ENCODE measurements at regions not wholly inside any gene's neighbourhood (a gene's known extent, or its start where the extent isn't known, plus 50 kb on each side); places are given as distances from the start of the nearest gene placed in this dataset.

DNA sequence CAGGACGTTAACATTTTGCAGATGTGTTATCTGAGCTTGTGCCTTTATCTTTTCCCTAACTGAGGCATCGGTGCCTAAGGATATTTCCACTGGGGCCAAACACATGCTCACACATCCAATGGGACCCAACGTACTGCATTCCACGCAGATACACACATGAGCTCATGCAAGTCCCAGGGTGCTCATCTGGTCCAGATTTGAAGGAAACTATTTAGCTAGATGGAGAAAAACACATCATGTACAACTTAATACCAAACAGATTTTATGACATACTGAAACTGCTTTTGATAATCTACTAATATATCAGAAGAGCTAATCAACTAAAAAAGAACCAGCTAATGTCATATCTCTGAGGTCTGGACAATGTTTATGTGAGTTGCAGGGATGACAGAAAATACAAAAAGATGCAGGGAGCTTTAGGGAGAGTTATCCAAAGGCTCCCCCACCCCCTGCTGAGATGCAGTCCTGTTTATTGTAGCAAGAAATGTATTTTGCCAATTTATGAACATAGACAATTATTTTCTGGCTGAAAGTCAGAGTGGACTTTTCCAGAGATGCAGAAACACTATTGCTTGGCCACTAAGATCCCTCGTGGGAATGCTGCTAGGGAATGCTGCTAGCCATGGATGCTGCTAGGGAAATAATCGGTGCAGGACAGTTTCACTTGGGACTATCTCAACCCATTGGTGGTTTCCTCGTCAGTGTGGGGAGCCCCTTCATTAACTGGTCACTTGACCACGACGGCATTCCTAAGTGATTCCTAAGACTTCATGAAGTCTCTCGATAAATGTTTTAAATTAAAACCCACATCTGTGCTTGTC lies 172.8 kb downstream of the SMIM20 start:
- Mint-ChIP-seq H3K27me3 (ENCODE audit: low read depth) (peaks cover 28% of the 10 kb centered on the region), H3K4me3 (no peak overlapping the region), H3K36me3 (ENCODE audit: insufficient read depth in 2 of 2) (peaks cover 12 to 18% of the 10 kb centered on the region in 2 donors), H3K27ac (no peak overlapping the region), H3K4me1 (ENCODE audit: low read depth) (peaks cover 57% of the 10 kb centered on the region), H3K9me3 (peaks cover 4 to 6% of the 10 kb centered on the region in 2 donors)
- DNase-seq (no peak), ATAC-seq (replicated peaks in 1 of 2) (no peak)

DNA sequence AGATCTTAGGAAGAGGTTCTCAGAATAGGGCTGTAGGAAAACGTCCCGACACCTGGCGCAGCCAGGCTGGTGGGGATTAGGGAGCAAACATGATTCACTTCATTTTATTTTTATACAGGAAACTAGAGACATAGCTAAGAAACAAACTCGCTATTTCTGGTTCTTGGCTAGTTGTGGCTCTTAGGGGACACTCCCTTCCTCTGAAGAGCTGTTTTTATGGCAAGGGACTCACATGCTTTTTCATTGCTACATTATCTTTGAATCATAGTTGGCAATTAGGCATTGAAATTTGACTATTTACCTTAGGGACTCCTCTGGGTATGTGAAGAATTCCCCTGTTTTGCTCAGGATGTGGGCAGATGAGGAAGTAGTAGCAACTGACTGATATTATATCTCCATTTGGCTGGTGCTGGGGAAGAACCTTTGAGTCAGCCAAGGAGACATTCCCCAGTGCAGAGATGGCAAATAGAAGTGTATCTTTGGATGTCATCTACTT lies 174.5 kb downstream of the SMIM20 start:
- Mint-ChIP-seq H3K36me3 (ENCODE audit: insufficient read depth in 2 of 2) (peaks cover 12 to 18% of the 10 kb centered on the region in 2 donors), H3K4me1 (ENCODE audit: low read depth) (peaks cover 50% of the 10 kb centered on the region), H3K9me3 (peaks cover 4 to 6% of the 10 kb centered on the region in 2 donors), H3K27me3 (ENCODE audit: low read depth) (peaks cover 44% of the 10 kb centered on the region), H3K27ac (no peak overlapping the region), H3K4me3 (peak overlapping the region; percentile 52 to 63)
- peak in 1 of 2 donors; percentile 36 for DNase-seq
- peak; percentile 82 to 89 for ATAC-seq (replicated peaks in 1 of 2)

DNA sequence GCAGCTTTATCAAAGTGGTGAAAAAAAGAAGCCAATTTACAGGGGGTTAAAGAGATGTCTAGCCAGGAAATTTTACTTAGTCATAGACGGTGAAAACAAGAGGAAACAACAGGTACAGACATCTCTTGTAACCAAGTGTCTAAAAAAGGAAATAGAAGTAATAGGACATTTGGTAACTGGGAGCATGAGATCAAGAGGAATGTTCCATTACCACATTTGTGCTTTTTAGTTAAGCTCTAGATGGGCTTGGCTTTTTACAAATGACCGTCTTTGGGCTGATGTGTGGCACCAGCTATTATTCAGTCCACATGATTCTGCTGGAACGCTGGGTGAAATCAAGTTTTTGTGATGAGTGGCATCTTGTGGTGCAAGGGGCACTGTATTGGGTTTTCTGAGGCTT lies 179.5 kb downstream of the SMIM20 start:
- H3K27me3 Mint-ChIP-seq (ENCODE audit: low read depth), result peaks cover 54% of the 10 kb centered on the region
- peaks cover 24% of the 10 kb centered on the region for H3K4me1 Mint-ChIP-seq (ENCODE audit: low read depth)
- DNase-seq, result no peak
- H3K36me3 Mint-ChIP-seq (ENCODE audit: insufficient read depth in 2 of 2), result peaks cover 26 to 36% of the 10 kb centered on the region in 2 donors
- ATAC-seq (replicated peaks in 1 of 2), result peak in 1 of 2 donors; percentile 18
- no peak overlapping the region for H3K4me3 Mint-ChIP-seq
- peaks cover 13 to 21% of the 10 kb centered on the region in 2 donors for H3K9me3 Mint-ChIP-seq
- H3K27ac Mint-ChIP-seq, result no peak overlapping the region

- ATAC-seq (replicated peaks in 1 of 2), result peak; percentile 37 to 48
- Mint-ChIP-seq H3K36me3 (ENCODE audit: insufficient read depth in 2 of 2) (peaks cover 29 to 39% of the 10 kb centered on the region in 2 donors), H3K27ac (no peak overlapping the region), H3K27me3 (ENCODE audit: low read depth) (peaks cover 54% of the 10 kb centered on the region), H3K4me3 (no peak overlapping the region), H3K9me3 (peaks cover 13 to 22% of the 10 kb centered on the region in 2 donors), H3K4me1 (ENCODE audit: low read depth) (peaks cover 19% of the 10 kb centered on the region)
- no peak for DNase-seq
Measured at GRCh38 chr4:26094076-26094475, 180.1 kb downstream of the SMIM20 start.

GRCh38 chr4:26094911-26095310 lies 180.9 kb downstream of the SMIM20 start:
- peaks cover 17% of the 10 kb centered on the region for H3K4me1 Mint-ChIP-seq (ENCODE audit: low read depth)
- ATAC-seq (replicated peaks in 1 of 2) (no peak), DNase-seq (no peak)
- no peak overlapping the region for H3K27ac Mint-ChIP-seq
- H3K27me3 Mint-ChIP-seq (ENCODE audit: low read depth), result peaks cover 53% of the 10 kb centered on the region
- H3K4me3 Mint-ChIP-seq, result no peak overlapping the region
- peaks cover 33 to 40% of the 10 kb centered on the region in 2 donors for H3K36me3 Mint-ChIP-seq (ENCODE audit: insufficient read depth in 2 of 2)
- peaks cover 13 to 26% of the 10 kb centered on the region in 2 donors for H3K9me3 Mint-ChIP-seq

- DNase-seq (no peak), ATAC-seq (replicated peaks in 1 of 2) (no peak)
- Mint-ChIP-seq H3K4me1 (ENCODE audit: low read depth) (no peaks in the 10 kb centered on the region), H3K4me3 (no peak overlapping the region), H3K36me3 (ENCODE audit: insufficient read depth in 2 of 2) (peaks cover 24 to 30% of the 10 kb centered on the region in 2 donors), H3K9me3 (peaks cover 12 to 22% of the 10 kb centered on the region in 2 donors), H3K27ac (no peak overlapping the region), H3K27me3 (ENCODE audit: low read depth) (peaks cover 37% of the 10 kb centered on the region)
Measured at GRCh38 chr4:26099967-26100366, 185.9 kb downstream of the SMIM20 start.

GRCh38 chr4:26101011-26101410 lies 187.0 kb downstream of the SMIM20 start:
- no peaks in the 10 kb centered on the region for H3K4me1 Mint-ChIP-seq (ENCODE audit: low read depth)
- H3K4me3 Mint-ChIP-seq, result no peak overlapping the region
- H3K27me3 Mint-ChIP-seq (ENCODE audit: low read depth), result peaks cover 38% of the 10 kb centered on the region
- H3K9me3 Mint-ChIP-seq, result peaks cover 12 to 20% of the 10 kb centered on the region in 2 donors
- ATAC-seq (replicated peaks in 1 of 2), result no peak
- DNase-seq, result no peak
- no peak overlapping the region for H3K27ac Mint-ChIP-seq
- H3K36me3 Mint-ChIP-seq (ENCODE audit: insufficient read depth in 2 of 2), result peaks cover 22 to 26% of the 10 kb centered on the region in 2 donors

DNA sequence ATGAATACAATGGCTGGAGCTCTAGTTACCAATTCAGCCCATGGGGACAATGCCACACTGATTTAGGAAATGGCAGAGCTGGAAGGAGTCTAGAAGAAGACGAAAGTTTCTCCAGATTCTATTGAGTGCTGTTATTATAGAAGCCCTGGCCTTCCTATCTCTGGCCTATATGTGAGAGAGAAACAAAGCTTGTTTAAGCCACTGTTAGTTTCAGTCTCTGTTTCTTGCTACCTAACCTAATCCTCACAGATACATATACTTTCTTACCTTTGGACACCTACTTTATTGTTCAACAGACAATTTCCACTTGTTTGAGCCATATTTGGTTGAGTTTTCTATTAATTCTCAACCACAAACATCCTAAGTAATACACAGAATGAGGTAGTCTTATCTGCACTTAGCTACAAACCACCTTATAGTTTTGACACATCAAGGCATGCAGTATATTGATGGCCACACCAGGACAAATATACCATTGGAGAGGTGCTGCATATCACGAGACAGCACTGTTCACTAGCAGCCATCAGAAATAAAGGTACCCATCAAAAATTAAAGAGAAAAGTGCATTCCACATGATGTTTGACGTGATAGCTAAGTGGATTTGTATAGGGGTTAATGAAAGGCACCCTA lies 190.2 kb downstream of the SMIM20 start:
- ATAC-seq (replicated peaks in 1 of 2) (no peak), DNase-seq (no peak)
- Mint-ChIP-seq H3K4me1 (ENCODE audit: low read depth) (no peaks in the 10 kb centered on the region), H3K9me3 (peaks cover 3 to 8% of the 10 kb centered on the region in 2 donors), H3K27me3 (ENCODE audit: low read depth) (peaks cover 54% of the 10 kb centered on the region), H3K4me3 (no peak overlapping the region), H3K36me3 (ENCODE audit: insufficient read depth in 2 of 2) (peaks cover 8% of the 10 kb centered on the region in 2 donors), H3K27ac (no peak overlapping the region)

GRCh38 chr4:26105337-26105736 lies 191.3 kb downstream of the SMIM20 start:
- ATAC-seq (replicated peaks in 1 of 2) (no peak), DNase-seq (no peak)
- peaks cover 55% of the 10 kb centered on the region for H3K27me3 Mint-ChIP-seq (ENCODE audit: low read depth)
- H3K9me3 Mint-ChIP-seq, result peaks cover 0 to 2% of the 10 kb centered on the region in 2 donors
- no peak overlapping the region for H3K27ac Mint-ChIP-seq
- no peaks in the 10 kb centered on the region for H3K4me1 Mint-ChIP-seq (ENCODE audit: low read depth)
- peaks cover 0 to 1% of the 10 kb centered on the region in 2 donors for H3K36me3 Mint-ChIP-seq (ENCODE audit: insufficient read depth in 2 of 2)
- H3K4me3 Mint-ChIP-seq, result no peak overlapping the region

DNA sequence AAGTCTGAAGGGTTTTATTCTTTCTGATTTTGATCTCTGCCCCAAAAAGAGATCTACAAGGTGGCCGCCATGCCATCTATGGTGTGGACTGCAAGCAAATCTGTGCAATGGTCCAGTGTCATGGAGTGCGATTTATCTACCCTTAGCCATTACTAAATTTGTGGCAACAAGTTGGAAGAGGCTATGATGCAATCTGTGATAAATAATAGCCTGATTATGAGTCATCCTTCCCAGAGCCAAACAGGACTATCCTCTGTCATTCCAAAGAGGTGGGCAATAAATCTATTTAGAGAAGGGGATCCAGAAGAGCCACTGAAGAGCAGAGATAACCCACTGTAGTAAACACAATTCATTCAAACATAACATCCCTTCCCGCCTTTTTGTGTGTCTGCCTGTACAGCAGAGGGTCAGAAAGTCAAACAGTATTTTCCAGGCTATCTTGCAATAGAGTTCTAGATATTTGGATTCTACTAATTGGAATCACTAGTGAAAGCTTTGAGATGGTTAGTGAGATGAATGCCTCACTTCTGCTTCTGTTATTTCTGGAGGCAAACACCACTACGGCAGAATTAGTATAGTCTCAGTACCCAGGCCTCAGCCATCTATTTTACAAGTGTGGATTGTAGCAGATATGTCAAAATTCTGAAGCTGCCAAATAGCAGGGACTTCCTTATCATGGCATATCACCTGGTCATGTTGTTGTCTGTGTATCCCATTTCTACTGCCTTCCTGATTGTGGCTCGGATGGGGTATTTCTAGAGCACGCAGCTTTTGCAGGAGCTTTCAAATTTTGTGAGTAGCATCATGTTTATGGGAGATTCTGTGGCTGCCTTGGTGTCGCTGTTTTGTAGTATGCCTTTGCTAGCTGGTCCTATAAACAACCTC lies 192.0 kb downstream of the SMIM20 start:
- Mint-ChIP-seq H3K4me1 (ENCODE audit: low read depth) (no peaks in the 10 kb centered on the region), H3K9me3 (peaks cover 0 to 5% of the 10 kb centered on the region in 2 donors)

GRCh38 chr4:26106776-26107175 lies 192.8 kb downstream of the SMIM20 start:
- ATAC-seq (replicated peaks in 1 of 2), result no peak
- DNase-seq, result no peak
- H3K27me3 Mint-ChIP-seq (ENCODE audit: low read depth), result peaks cover 66% of the 10 kb centered on the region
- H3K36me3 Mint-ChIP-seq (ENCODE audit: insufficient read depth in 2 of 2), result peaks cover 2 to 12% of the 10 kb centered on the region in 2 donors
- no peaks in the 10 kb centered on the region for H3K4me1 Mint-ChIP-seq (ENCODE audit: low read depth)
- H3K9me3 Mint-ChIP-seq, result peaks cover 5 to 9% of the 10 kb centered on the region in 2 donors
- H3K4me3 Mint-ChIP-seq, result no peak overlapping the region
- no peak overlapping the region for H3K27ac Mint-ChIP-seq

More for the DNA sequence above, 192.0 kb downstream of the SMIM20 start:
- Mint-ChIP-seq H3K27ac (no peak overlapping the region), H3K27me3 (ENCODE audit: low read depth) (peaks cover 59% of the 10 kb centered on the region), H3K4me3 (no peak overlapping the region), H3K36me3 (ENCODE audit: insufficient read depth in 2 of 2) (peaks cover 0 to 5% of the 10 kb centered on the region in 2 donors)
- DNase-seq (no peak), ATAC-seq (replicated peaks in 1 of 2) (no peak)

DNA sequence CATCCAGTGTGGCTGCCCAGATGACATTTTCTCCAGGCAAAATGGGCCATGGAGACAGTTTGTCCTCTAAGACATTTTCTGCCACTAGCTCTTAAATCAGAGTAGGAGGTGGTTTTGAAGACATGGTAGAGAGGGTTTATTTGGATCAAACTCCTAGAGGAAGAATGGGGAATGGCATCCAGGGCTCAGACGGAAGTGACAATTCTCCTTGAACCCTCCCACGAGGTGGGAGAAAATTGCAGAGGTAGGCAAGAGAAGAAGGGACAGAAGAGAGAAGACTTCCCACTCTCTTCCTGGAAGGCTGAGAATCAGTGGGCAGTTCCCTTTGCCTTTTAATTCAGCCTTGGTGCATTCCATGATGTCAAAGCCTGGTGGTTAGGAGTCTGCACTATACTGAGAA lies 194.0 kb downstream of the SMIM20 start:
- no peak for DNase-seq
- H3K27ac Mint-ChIP-seq, result no peak overlapping the region
- no peak overlapping the region for H3K4me3 Mint-ChIP-seq
- no peak for ATAC-seq (replicated peaks in 1 of 2)
- peaks cover 71% of the 10 kb centered on the region for H3K27me3 Mint-ChIP-seq (ENCODE audit: low read depth)
- no peaks in the 10 kb centered on the region for H3K4me1 Mint-ChIP-seq (ENCODE audit: low read depth)
- H3K9me3 Mint-ChIP-seq, result peaks cover 11 to 12% of the 10 kb centered on the region in 2 donors
- peaks cover 8 to 19% of the 10 kb centered on the region in 2 donors for H3K36me3 Mint-ChIP-seq (ENCODE audit: insufficient read depth in 2 of 2)

Data from activated T-cell treated with anti-CD3 and anti-CD28 coated beads, Interleukin-2, amount 50 U/mL, for 72 hours (primary cell).